Endothelial cell of umbilical vein (primary cell): ENCODE measurements at regions not wholly inside any gene's neighbourhood (a gene's known extent, or its start where the extent isn't known, plus 50 kb on each side); places are given as distances from the start of the nearest gene placed in this dataset.

ENCODE experiments used
- EZH2 ChIP-seq: IDR thresholded peaks from 2 replicates; pipeline ENCODE4 v1.6.1; 2012; ENCODE audit warnings: borderline replicate concordance, low read depth, mild to moderate bottlenecking, moderate library complexity, low read length, inconsistent platforms; ENCODE audit not compliant: severe bottlenecking
- FOS ChIP-seq: IDR thresholded peaks from 2 replicates; pipeline ENCODE4 v1.6.1; 2011; ENCODE audit warnings: mild to moderate bottlenecking, low read length, moderate library complexity, borderline replicate concordance; ENCODE audit not compliant: insufficient read depth
- GATA2 ChIP-seq: IDR thresholded peaks from 2 replicates; pipeline ENCODE4 v1.7.0; 2011; ENCODE audit warnings: low read depth, mild to moderate bottlenecking, moderate library complexity, mixed read lengths, low read length; ENCODE audit not compliant: insufficient read length, insufficient read depth
- JUN ChIP-seq: IDR thresholded peaks from 2 replicates; pipeline ENCODE4 v1.6.1; 2011; ENCODE audit warnings: borderline replicate concordance, low read depth; ENCODE audit not compliant: insufficient read length, insufficient read depth
- MAX ChIP-seq: IDR thresholded peaks from 2 replicates; pipeline ENCODE4 v1.6.1; 2011; ENCODE audit not compliant: insufficient read depth, insufficient read length
- POLR2A ChIP-seq: IDR thresholded peaks from 2 replicates; pipeline ENCODE4 v1.6.1; 2012; ENCODE audit warnings: low read depth, mild to moderate bottlenecking, control low read depth, low read length
- POLR2AphosphoS5 ChIP-seq: IDR thresholded peaks from 2 replicates; pipeline ENCODE4 v1.6.1; 2012; ENCODE audit warnings: low read depth, mild to moderate bottlenecking, control low read depth, low read length, moderate library complexity; ENCODE audit not compliant: insufficient read depth
- TF ChIP-seq, protein P1 (sequence below), 2 donors: IDR thresholded peaks; 1 replicate in 1 of 2; 2 replicates in 1 of 2; pipeline ENCODE4 v1.5.1; 2011; ENCODE audit warnings: low read length in 2 of 2, mild to moderate bottlenecking in 2 of 2, moderate library complexity in 2 of 2, control low read depth in 1 of 2, inconsistent platforms in 1 of 2, low read depth in 1 of 2; ENCODE audit not compliant: insufficient read depth in 1 of 2; ENCODE audit errors: extremely low read depth in 1 of 2

DNA sequence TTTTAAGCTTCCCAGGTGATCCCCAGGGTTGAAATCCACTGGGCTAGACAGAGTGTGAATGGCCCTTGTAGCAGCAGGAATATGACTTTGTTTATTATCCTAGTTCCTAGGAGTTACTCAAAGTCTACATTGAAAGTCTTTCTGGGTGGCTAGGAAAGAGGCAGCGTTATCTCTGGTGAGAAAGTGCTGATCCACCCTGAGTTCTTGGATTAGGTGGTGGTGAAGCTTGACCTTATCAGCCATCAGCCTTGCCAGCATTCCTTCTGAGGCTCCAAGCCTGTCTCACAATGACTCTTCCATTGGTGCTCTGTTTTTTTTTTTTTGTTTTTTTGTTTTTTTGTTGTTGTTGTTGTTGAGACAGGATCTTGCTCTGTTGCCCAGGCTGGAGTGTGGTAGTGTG lies 83.1 kb upstream of the CLCN4 start:
- no peak for TF ChIP-seq EZH2
- TF ChIP-seq POLR2A = no peak
- TF ChIP-seq, protein P1, sequence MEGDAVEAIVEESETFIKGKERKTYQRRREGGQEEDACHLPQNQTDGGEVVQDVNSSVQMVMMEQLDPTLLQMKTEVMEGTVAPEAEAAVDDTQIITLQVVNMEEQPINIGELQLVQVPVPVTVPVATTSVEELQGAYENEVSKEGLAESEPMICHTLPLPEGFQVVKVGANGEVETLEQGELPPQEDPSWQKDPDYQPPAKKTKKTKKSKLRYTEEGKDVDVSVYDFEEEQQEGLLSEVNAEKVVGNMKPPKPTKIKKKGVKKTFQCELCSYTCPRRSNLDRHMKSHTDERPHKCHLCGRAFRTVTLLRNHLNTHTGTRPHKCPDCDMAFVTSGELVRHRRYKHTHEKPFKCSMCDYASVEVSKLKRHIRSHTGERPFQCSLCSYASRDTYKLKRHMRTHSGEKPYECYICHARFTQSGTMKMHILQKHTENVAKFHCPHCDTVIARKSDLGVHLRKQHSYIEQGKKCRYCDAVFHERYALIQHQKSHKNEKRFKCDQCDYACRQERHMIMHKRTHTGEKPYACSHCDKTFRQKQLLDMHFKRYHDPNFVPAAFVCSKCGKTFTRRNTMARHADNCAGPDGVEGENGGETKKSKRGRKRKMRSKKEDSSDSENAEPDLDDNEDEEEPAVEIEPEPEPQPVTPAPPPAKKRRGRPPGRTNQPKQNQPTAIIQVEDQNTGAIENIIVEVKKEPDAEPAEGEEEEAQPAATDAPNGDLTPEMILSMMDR (IDR thresholded peaks at IDR 0.05; ENCODE audit: extremely low read depth in 1 of 2, insufficient read depth in 1 of 2, low read depth in 1 of 2, low read length in 2 of 2) = no peak
- no peak for TF ChIP-seq POLR2AphosphoS5
- no peak for TF ChIP-seq MAX
- TF ChIP-seq FOS = no peak
- TF ChIP-seq GATA2 = no peak
- no peak for TF ChIP-seq JUN
